Liver (tissue), 8 donors: ENCODE measurements at regions not wholly inside any gene's neighbourhood (a gene's known extent, or its start where the extent isn't known, plus 50 kb on each side); places are given as distances from the start of the nearest gene placed in this dataset.

Source experiments
- DNase-seq: peaks from one replicate; pipeline ENCODE4 v3.0.0-alpha.2; 2017; ENCODE audit warnings: low spot score
- H3K27ac ChIP-seq, 2 donors: one replicate each; pipeline ENCODE4 v1.7.0; 2013; ENCODE audit warnings: inconsistent platforms in 2 of 2, low read length in 2 of 2, control low read depth in 1 of 2, low read depth in 1 of 2, mild to moderate bottlenecking in 1 of 2
- H3K27me3 ChIP-seq, 4 donors: one replicate each; pipeline versions ENCODE4 v1.6.1 to v1.7.0; 2013; ENCODE audit warnings: low read length in 3 of 4, inconsistent platforms in 1 of 4, mild to moderate bottlenecking in 1 of 4, moderate library complexity in 1 of 4; ENCODE audit not compliant: control insufficient read depth in 4 of 4, insufficient read depth in 4 of 4
- H3K36me3 ChIP-seq, 4 donors: one replicate each; pipeline versions ENCODE4 v1.6.1 to v1.7.0; 2013; ENCODE audit warnings: low read length in 3 of 4, mild to moderate bottlenecking in 3 of 4, low read depth in 1 of 4, moderate library complexity in 1 of 4; ENCODE audit not compliant: control insufficient read depth in 4 of 4, insufficient read depth in 3 of 4
- H3K4me1 ChIP-seq, 4 donors: one replicate each; pipeline versions ENCODE4 v1.6.1 to v1.7.0; 2013; ENCODE audit warnings: low read length in 3 of 4, mild to moderate bottlenecking in 3 of 4, moderate library complexity in 1 of 4; ENCODE audit not compliant: control insufficient read depth in 4 of 4, insufficient read depth in 4 of 4
- H3K4me3 ChIP-seq, 3 donors: one replicate each; pipeline versions ENCODE4 v1.6.1 to v1.7.0; 2013; ENCODE audit warnings: low read length in 3 of 3, control low read depth in 1 of 3, low read depth in 1 of 3, mild to moderate bottlenecking in 1 of 3
- H3K9ac ChIP-seq, 2 donors: one replicate each; pipeline ENCODE4 v1.7.0; 2013; ENCODE audit warnings: low read length in 2 of 2, mild to moderate bottlenecking in 2 of 2, moderate library complexity in 2 of 2, control low read depth in 1 of 2, low read depth in 1 of 2
- H3K9me3 ChIP-seq, 4 donors: one replicate each; pipeline versions ENCODE4 v1.6.1 to v1.7.0; 2013; ENCODE audit warnings: low read length in 3 of 4; ENCODE audit not compliant: control insufficient read depth in 4 of 4
- ATF3 ChIP-seq: IDR thresholded peaks from 2 replicates; pipeline ENCODE4 v1.6.1; 2016; ENCODE audit warnings: antibody characterized with exemption
- FOXA1 ChIP-seq: IDR thresholded peaks from 2 replicates; pipeline ENCODE4 v1.6.1; 2016; ENCODE audit warnings: antibody characterized with exemption
- FOXA2 ChIP-seq: IDR thresholded peaks from 2 replicates; pipeline ENCODE4 v1.6.1; 2016; ENCODE audit warnings: antibody characterized with exemption
- GABPA ChIP-seq, 2 donors: IDR thresholded peaks in 1 of 2; conservative IDR thresholded peaks in 1 of 2; 2 replicates each; pipeline ENCODE4 v1.6.1; 2016; ENCODE audit warnings: antibody characterized with exemption in 2 of 2, mild to moderate bottlenecking in 1 of 2, moderate library complexity in 1 of 2
- HNF4A ChIP-seq, 2 donors: conservative IDR thresholded peaks; 2 replicates each; pipeline ENCODE4 v1.6.1; 2016; ENCODE audit warnings: antibody characterized with exemption in 2 of 2, mild to moderate bottlenecking in 2 of 2
- HNF4G ChIP-seq: IDR thresholded peaks from 2 replicates; pipeline ENCODE4 v1.6.1; 2016; ENCODE audit warnings: antibody characterized with exemption
- JUND ChIP-seq, 2 donors: IDR thresholded peaks; 2 replicates each; pipeline ENCODE4 v1.6.1; 2016; ENCODE audit warnings: antibody characterized with exemption in 2 of 2
- NR2F2 ChIP-seq: IDR thresholded peaks from 2 replicates; pipeline ENCODE4 v1.6.1; 2016; ENCODE audit warnings: antibody characterized with exemption
- RAD21 ChIP-seq, 2 donors: IDR thresholded peaks; 2 replicates each; pipeline ENCODE4 v1.6.1; 2016; ENCODE audit warnings: antibody characterized with exemption in 2 of 2, mild to moderate bottlenecking in 2 of 2
- RXRA ChIP-seq, 2 donors: IDR thresholded peaks; 2 replicates each; pipeline ENCODE4 v1.6.1; 2017 to 2018; ENCODE audit warnings: antibody characterized with exemption in 2 of 2, mild to moderate bottlenecking in 1 of 2
- SP1 ChIP-seq: IDR thresholded peaks from 2 replicates; pipeline ENCODE4 v1.6.1; 2018; ENCODE audit warnings: antibody characterized with exemption, mild to moderate bottlenecking
- TAF1 ChIP-seq: conservative IDR thresholded peaks from 2 replicates; pipeline ENCODE4 v1.6.1; 2016; ENCODE audit warnings: antibody characterized with exemption, mild to moderate bottlenecking
- YY1 ChIP-seq: IDR thresholded peaks from 2 replicates; pipeline ENCODE4 v1.6.1; 2016; ENCODE audit warnings: antibody characterized with exemption, mild to moderate bottlenecking
- WGBS: extraction: QIAGEN DNeasy Blood & Tissue Kit; methylation state at CpG from one replicate; pipeline ENCODE4 v1.1.7; 2013; 5-methylcytosine and 5-hydroxymethylcytosine counted together
- TF ChIP-seq, protein P1 (sequence below): fragments of 150-350 bp; IDR thresholded peaks from 2 replicates; pipeline ENCODE4 v1.5.1; 2017; ENCODE audit warnings: improper control_type of control experiment, low read depth, low read length; ENCODE audit not compliant: missing input control
- TF ChIP-seq, protein P2 (sequence below): IDR thresholded peaks from 2 replicates; pipeline ENCODE4 v1.6.1; 2016; ENCODE audit warnings: antibody characterized with exemption, mild to moderate bottlenecking
- TF ChIP-seq, protein P3 (sequence below): IDR thresholded peaks from 2 replicates; pipeline ENCODE4 v1.6.1; 2016; ENCODE audit warnings: antibody characterized with exemption
- TF ChIP-seq, protein P4 (sequence below): IDR thresholded peaks from 2 replicates; pipeline ENCODE4 v1.6.1; 2016; ENCODE audit warnings: antibody characterized with exemption
- donor health status: healthy.
- donor health status: healthy.
- donor health status: healthy.
- donor health status: healthy.
- donor health status: healthy.

GRCh38 chr2:122152571-122152970 is 397.1 kb downstream of the TSN start (continued):
- TF ChIP-seq, protein P1, sequence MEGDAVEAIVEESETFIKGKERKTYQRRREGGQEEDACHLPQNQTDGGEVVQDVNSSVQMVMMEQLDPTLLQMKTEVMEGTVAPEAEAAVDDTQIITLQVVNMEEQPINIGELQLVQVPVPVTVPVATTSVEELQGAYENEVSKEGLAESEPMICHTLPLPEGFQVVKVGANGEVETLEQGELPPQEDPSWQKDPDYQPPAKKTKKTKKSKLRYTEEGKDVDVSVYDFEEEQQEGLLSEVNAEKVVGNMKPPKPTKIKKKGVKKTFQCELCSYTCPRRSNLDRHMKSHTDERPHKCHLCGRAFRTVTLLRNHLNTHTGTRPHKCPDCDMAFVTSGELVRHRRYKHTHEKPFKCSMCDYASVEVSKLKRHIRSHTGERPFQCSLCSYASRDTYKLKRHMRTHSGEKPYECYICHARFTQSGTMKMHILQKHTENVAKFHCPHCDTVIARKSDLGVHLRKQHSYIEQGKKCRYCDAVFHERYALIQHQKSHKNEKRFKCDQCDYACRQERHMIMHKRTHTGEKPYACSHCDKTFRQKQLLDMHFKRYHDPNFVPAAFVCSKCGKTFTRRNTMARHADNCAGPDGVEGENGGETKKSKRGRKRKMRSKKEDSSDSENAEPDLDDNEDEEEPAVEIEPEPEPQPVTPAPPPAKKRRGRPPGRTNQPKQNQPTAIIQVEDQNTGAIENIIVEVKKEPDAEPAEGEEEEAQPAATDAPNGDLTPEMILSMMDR, result no peak
- no peak for TF ChIP-seq ATF3

DNA sequence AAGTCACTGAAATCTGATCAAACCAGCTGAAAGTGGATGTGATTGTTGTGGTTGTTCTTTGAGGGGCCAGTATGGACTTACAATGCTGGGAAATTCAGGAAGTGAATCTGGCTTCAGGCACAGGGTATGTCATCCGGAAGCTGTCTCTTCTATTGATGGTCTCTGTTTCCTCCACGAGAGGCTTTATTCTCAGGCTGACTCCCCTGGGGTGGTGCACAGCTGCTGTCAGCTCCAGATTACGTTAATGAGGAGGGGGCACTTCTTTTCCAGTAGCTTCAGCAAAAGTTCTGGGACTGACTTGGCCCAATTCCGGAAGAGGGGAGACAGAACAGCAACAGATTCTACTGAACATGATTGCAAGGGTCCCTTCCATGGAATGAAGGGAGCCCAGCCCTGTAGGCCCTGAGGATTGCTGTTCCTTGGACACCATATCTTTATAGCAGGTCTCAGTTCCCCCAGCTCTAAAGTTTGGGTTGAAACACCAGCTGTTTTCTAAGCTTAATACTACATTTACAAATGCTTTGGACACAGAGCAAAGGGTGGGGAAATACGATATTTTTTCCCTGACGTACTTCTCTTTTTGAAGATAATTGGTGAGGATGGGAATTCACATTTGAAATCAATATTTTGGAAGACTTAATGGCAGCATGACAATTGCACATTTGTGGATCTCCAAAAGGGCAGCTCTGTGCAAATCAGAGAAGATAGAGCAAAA is 400.9 kb downstream of the TSN start:
- WGBS, result 61% methylated on average over 6 of the region's 6 CpGs
- DNase-seq, result no peak

More for the DNA sequence above, 400.9 kb downstream of the TSN start:
- Histone ChIP-seq H3K9me3 (no peaks in the 10 kb centered on the region), H3K27me3 (peaks cover 0 to 3% (median 0%) of the 10 kb centered on the region in 4 donors), H3K4me1 (no peaks in the 10 kb centered on the region), H3K9ac (no peak overlapping the region), H3K27ac (no peak overlapping the region), H3K4me3 (no peak overlapping the region), H3K36me3 (no peaks in the 10 kb centered on the region)
- no peak for TF ChIP-seq GABPA (IDR thresholded peaks at IDR 0.05 in 1 of 2, conservative IDR thresholded peaks at IDR 0.05 in 1 of 2)
- TF ChIP-seq HNF4G, result no peak
- TF ChIP-seq SP1, result no peak
- TF ChIP-seq NR2F2, result no peak
- TF ChIP-seq RXRA (IDR thresholded peaks at IDR 0.05), result no peak
- TF ChIP-seq, protein P2, sequence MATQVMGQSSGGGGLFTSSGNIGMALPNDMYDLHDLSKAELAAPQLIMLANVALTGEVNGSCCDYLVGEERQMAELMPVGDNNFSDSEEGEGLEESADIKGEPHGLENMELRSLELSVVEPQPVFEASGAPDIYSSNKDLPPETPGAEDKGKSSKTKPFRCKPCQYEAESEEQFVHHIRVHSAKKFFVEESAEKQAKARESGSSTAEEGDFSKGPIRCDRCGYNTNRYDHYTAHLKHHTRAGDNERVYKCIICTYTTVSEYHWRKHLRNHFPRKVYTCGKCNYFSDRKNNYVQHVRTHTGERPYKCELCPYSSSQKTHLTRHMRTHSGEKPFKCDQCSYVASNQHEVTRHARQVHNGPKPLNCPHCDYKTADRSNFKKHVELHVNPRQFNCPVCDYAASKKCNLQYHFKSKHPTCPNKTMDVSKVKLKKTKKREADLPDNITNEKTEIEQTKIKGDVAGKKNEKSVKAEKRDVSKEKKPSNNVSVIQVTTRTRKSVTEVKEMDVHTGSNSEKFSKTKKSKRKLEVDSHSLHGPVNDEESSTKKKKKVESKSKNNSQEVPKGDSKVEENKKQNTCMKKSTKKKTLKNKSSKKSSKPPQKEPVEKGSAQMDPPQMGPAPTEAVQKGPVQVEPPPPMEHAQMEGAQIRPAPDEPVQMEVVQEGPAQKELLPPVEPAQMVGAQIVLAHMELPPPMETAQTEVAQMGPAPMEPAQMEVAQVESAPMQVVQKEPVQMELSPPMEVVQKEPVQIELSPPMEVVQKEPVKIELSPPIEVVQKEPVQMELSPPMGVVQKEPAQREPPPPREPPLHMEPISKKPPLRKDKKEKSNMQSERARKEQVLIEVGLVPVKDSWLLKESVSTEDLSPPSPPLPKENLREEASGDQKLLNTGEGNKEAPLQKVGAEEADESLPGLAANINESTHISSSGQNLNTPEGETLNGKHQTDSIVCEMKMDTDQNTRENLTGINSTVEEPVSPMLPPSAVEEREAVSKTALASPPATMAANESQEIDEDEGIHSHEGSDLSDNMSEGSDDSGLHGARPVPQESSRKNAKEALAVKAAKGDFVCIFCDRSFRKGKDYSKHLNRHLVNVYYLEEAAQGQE, result no peak
- no peak for TF ChIP-seq JUND (IDR thresholded peaks at IDR 0.05)
- no peak for TF ChIP-seq FOXA2
- TF ChIP-seq FOXA1, result no peak
- TF ChIP-seq, protein P3, sequence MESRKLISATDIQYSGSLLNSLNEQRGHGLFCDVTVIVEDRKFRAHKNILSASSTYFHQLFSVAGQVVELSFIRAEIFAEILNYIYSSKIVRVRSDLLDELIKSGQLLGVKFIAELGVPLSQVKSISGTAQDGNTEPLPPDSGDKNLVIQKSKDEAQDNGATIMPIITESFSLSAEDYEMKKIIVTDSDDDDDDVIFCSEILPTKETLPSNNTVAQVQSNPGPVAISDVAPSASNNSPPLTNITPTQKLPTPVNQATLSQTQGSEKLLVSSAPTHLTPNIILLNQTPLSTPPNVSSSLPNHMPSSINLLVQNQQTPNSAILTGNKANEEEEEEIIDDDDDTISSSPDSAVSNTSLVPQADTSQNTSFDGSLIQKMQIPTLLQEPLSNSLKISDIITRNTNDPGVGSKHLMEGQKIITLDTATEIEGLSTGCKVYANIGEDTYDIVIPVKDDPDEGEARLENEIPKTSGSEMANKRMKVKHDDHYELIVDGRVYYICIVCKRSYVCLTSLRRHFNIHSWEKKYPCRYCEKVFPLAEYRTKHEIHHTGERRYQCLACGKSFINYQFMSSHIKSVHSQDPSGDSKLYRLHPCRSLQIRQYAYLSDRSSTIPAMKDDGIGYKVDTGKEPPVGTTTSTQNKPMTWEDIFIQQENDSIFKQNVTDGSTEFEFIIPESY, result no peak
- TF ChIP-seq, protein P1, result no peak
- no peak for TF ChIP-seq RAD21 (IDR thresholded peaks at IDR 0.05)
- TF ChIP-seq, protein P4, sequence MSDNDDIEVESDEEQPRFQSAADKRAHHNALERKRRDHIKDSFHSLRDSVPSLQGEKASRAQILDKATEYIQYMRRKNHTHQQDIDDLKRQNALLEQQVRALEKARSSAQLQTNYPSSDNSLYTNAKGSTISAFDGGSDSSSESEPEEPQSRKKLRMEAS, result no peak
- no peak for TF ChIP-seq YY1
- TF ChIP-seq ATF3, result no peak
- no peak for TF ChIP-seq TAF1
- TF ChIP-seq HNF4A (conservative IDR thresholded peaks at IDR 0.05), result no peak
